ENCODE measurements at regions not wholly inside any gene's neighbourhood (a gene's known extent, or its start where the extent isn't known, plus 50 kb on each side); places are given as distances from the start of the nearest gene placed in this dataset.

DNA sequence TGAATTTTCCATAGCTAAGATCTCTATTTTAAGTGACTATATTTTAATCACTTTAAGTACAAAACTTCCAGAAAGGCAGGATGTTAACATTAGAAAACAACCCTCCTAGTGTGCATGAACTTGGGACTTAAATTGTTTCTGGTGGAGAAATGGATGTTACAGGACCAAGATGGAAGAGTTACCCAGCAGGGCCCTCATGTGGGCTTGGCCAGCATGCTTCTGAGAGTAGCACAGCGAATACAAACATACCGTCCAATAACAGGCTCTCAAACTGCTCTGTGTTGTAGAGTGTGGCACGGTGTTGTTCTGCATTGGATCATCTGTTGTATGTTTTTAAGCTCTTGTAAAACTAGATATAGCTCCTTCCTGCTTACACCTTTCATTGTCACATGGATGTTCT is 346.1 kb upstream of the SMIM21 start:
- H3K27ac ChIP-seq: no peak overlapping the region
- TF ChIP-seq, protein P1, sequence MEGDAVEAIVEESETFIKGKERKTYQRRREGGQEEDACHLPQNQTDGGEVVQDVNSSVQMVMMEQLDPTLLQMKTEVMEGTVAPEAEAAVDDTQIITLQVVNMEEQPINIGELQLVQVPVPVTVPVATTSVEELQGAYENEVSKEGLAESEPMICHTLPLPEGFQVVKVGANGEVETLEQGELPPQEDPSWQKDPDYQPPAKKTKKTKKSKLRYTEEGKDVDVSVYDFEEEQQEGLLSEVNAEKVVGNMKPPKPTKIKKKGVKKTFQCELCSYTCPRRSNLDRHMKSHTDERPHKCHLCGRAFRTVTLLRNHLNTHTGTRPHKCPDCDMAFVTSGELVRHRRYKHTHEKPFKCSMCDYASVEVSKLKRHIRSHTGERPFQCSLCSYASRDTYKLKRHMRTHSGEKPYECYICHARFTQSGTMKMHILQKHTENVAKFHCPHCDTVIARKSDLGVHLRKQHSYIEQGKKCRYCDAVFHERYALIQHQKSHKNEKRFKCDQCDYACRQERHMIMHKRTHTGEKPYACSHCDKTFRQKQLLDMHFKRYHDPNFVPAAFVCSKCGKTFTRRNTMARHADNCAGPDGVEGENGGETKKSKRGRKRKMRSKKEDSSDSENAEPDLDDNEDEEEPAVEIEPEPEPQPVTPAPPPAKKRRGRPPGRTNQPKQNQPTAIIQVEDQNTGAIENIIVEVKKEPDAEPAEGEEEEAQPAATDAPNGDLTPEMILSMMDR (IDR thresholded peaks at IDR 0.05): no peak
- no peaks in the 10 kb centered on the region for H3K9me3 ChIP-seq
- H3K4me1 ChIP-seq (ENCODE audit: control insufficient read depth in 1 of 2, low read depth in 2 of 2): no peaks in the 10 kb centered on the region
- H3K4me3 ChIP-seq: no peak overlapping the region
- DNase-seq (ENCODE audit: low spot score): no peak
- no peaks in the 10 kb centered on the region for H3K36me3 ChIP-seq
- ATAC-seq (ENCODE audit: insufficient number of reproducible peaks, low FRiP score, low read depth): no peak
- H3K27me3 ChIP-seq (replicated peaks; ENCODE audit: insufficient read depth): no peaks in the 10 kb centered on the region

DNA sequence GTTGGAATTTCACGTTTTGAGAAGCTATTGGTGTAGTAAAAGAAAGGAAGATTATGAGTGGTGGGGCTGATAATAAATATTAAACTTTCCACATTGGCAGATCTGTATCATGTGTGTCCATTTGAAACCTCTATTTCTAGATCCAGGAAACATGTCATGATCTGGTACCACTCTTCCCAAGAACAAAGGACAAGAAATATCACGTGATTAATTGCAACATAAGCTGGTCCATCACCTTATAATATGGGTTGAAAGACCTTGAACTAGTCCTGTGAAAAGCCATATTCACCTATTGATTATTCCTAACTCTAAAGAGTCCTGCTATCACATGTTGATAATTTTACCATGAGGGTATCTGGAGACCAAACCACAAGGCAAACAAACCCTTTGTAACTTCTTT is 335.3 kb upstream of the SMIM21 start:
- H3K9me3 ChIP-seq: no peaks in the 10 kb centered on the region
- DNase-seq (ENCODE audit: low spot score) (no peak), ATAC-seq (ENCODE audit: insufficient number of reproducible peaks, low FRiP score, low read depth) (no peak)
- no peaks in the 10 kb centered on the region for H3K36me3 ChIP-seq
- H3K4me1 ChIP-seq (ENCODE audit: control insufficient read depth in 1 of 2, low read depth in 2 of 2): no peaks in the 10 kb centered on the region
- TF ChIP-seq, protein P1 (IDR thresholded peaks at IDR 0.05): no peak
- H3K27me3 ChIP-seq (replicated peaks; ENCODE audit: insufficient read depth): no peaks in the 10 kb centered on the region
- no peak overlapping the region for H3K4me3 ChIP-seq
- H3K27ac ChIP-seq: no peak overlapping the region

DNA sequence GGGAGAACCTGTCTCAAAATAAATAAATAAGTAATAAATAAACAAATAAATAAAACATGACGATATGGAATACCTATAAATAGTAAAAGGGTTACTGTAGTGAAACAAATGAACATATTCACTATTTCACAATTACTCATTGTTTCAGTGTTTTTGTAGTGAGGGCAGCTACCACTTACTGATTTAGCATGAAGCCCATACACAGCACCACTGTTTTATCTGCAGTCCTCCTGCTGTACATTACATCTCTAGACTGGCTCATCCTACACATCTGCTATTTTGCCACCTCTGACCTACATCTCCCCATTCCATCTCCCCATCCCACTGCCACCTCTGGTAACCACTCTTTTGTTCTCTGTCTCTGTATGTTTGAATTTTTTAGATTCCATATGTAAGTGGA is 332.7 kb upstream of the SMIM21 start:
- no peak for DNase-seq (ENCODE audit: low spot score)

DNA sequence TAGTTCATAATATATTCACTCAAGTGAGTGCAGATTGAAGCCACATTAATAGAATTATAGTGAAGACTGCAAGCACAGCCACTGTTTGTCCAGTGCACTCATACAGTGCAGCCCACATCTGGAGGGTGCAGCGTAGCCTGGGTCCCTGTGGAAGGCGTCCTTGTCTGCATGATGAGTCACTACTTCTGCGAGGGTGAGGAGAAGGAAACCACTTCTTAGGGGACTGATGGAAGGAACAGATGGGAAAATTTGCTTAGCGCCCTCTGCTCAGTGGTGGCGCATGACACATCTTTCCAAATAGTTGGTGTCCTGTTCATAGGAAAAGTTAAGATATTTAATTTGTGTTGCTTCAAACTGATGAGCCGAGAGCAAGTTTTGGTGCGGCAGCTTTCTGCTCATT is 330.4 kb upstream of the SMIM21 start:
- H3K4me3 ChIP-seq: no peak overlapping the region
- no peaks in the 10 kb centered on the region for H3K9me3 ChIP-seq
- H3K4me1 ChIP-seq (ENCODE audit: control insufficient read depth in 1 of 2, low read depth in 2 of 2): no peaks in the 10 kb centered on the region
- ATAC-seq (ENCODE audit: insufficient number of reproducible peaks, low FRiP score, low read depth): no peak
- DNase-seq (ENCODE audit: low spot score): no peak
- H3K27me3 ChIP-seq (replicated peaks; ENCODE audit: insufficient read depth): no peaks in the 10 kb centered on the region
- TF ChIP-seq, protein P1 (IDR thresholded peaks at IDR 0.05): no peak
- no peaks in the 10 kb centered on the region for H3K36me3 ChIP-seq
- H3K27ac ChIP-seq: no peak overlapping the region

More for the DNA sequence above, 332.7 kb upstream of the SMIM21 start:
- TF ChIP-seq, protein P1 (IDR thresholded peaks at IDR 0.05): no peak
- no peaks in the 10 kb centered on the region for H3K36me3 ChIP-seq
- H3K27ac ChIP-seq: no peak overlapping the region
- no peaks in the 10 kb centered on the region for H3K9me3 ChIP-seq
- H3K27me3 ChIP-seq (replicated peaks; ENCODE audit: insufficient read depth): no peaks in the 10 kb centered on the region
- no peak for ATAC-seq (ENCODE audit: insufficient number of reproducible peaks, low FRiP score, low read depth)
- H3K4me1 ChIP-seq (ENCODE audit: control insufficient read depth in 1 of 2, low read depth in 2 of 2): no peaks in the 10 kb centered on the region
- H3K4me3 ChIP-seq: no peak overlapping the region

DNA sequence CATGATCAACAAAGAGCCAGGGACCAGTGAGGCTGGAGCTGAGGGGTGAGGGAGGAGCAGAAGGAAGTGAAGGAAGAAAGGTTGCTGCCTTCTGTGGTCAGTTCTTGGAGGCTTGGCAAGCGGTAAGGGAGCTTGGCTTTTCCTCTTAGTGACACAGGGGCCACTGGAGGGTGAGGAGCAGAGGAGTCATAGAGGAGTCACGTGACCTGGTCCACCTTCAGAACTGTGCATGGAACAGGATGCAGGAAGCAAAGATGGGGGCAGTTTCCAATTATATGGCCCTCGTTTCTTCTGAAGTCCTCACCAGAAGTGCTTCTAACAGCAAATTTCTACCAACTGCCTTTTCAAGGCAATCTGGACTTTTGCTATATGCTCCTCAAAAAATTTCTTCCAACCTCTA is 326.9 kb upstream of the SMIM21 start:
- DNase-seq (ENCODE audit: low spot score) (no peak), ATAC-seq (ENCODE audit: insufficient number of reproducible peaks, low FRiP score, low read depth) (no peak)
- TF ChIP-seq, protein P1 (IDR thresholded peaks at IDR 0.05): no peak

More for the DNA sequence above, 326.9 kb upstream of the SMIM21 start:
- H3K27me3 ChIP-seq (replicated peaks; ENCODE audit: insufficient read depth): no peaks in the 10 kb centered on the region
- H3K9me3 ChIP-seq: no peaks in the 10 kb centered on the region
- H3K27ac ChIP-seq: no peak overlapping the region
- H3K4me1 ChIP-seq (ENCODE audit: control insufficient read depth in 1 of 2, low read depth in 2 of 2): no peaks in the 10 kb centered on the region
- H3K4me3 ChIP-seq: no peak overlapping the region
- H3K36me3 ChIP-seq: no peaks in the 10 kb centered on the region

Data from thoracic aorta (tissue), 2 donors.